MV-4-11 (cell line): ENCODE measurements at regions not wholly inside any gene's neighbourhood (a gene's known extent, or its start where the extent isn't known, plus 50 kb on each side); places are given as distances from the start of the nearest gene placed in this dataset.

Experiments used
- DNase-seq: peaks from one replicate; lab custom pipeline; 2025; lab: John Stamatoyannopoulos, UW

DNA sequence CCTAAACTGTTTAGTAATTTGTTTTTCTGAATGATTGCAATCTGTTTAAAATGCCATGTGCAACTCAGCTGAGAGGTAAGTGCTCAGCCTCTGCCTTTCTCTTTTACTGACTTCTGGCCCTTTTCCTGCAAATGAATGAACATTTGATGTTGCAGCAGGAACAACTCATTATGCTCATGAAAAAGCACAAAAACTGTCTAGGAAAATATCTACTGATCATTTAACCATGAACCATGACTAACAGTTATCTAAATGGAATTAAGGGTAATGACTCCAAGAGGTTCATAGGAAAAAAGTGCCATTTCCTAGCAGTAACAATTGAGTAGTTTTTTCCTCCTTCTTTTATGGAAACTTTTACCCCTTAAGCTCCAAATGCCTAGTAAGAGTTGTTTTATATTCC lies 70.6 kb upstream of the ANKH start:
- no peak for DNase-seq

DNA sequence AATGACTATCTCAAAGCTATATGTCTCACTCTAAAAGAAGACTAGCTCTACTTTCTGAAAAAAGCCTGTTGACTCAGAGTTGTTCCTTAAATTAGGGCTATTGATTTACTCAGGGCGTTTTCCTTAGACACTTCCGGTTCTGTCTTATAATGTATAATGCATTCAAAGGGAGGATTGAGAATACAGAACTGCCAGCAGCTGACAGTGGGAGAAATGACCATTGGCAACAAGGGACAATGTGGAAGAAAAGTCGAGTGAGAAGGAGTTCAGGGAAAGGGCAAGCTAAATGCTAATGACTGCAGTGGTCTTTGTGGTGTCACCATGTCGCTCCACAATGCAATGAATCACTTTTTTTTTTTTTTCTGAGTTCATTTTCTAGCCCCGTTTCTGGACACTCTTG lies 65.7 kb upstream of the ANKH start:
- peak; percentile 79 for DNase-seq

DNA sequence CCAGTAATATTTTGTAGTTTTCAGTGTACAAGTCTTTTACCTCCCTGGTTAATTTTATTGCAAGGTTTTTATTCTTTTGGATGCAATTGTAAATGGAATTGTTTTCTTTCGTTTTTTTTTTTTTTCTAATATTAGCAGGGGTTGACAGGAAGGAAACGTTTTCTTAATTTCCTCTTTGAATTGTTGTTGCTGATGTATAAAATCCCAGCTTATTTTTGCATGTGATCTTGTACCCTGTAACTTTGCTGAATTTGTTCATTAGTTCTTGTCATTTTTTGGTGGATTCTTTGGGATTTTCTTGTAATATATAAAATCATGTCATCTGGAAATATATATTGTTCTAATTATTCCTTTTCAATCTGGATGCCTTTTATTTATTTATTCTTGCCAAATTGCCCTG lies 65.0 kb upstream of the ANKH start:
- DNase-seq, result no peak

DNA sequence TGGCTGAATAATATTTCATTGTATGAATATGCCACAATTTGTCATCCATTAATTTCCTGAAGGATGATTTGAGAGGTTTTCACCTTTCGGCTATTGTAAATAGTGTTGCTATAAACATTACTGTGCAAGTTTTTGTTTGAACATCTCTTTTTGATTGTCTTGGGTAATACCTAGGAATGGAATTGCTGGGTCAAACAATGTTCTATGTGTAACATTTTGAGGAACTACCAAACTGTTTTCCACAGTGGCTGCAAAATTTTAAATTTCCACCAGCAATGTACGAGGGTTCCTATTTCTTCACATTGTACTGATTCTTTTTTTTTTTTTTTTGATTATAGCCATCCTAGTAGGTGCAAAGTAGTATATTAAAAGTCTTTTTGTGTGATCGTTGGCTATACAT lies 63.8 kb upstream of the ANKH start:
- peak; percentile 39 for DNase-seq

DNA sequence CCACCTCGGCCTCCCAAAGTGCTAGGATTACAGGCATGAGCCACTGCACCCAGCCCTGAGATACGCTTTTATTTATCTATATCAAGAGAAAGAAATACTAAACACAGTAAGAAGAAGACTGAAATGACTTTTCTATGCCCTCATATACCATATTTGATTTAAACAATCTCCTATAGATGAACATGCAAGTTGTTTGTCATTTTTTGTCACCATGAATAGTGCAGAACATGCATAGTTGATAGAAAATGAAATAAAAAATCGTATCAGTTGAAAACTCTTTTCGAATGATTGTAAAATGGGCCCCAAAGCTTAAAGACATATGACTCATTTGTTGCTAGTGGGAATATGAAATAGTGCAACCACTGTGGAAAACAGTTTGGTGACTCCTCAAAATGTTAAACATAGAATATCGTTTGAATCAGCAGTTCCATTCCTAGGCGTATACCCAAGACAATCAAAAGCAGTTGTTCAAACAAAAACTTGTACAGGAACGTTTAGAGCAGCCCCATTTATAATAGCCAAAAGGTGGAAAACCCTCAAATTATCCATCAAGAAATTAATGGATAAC lies 61.4 kb upstream of the ANKH start:
- DNase-seq, result no peak

DNA sequence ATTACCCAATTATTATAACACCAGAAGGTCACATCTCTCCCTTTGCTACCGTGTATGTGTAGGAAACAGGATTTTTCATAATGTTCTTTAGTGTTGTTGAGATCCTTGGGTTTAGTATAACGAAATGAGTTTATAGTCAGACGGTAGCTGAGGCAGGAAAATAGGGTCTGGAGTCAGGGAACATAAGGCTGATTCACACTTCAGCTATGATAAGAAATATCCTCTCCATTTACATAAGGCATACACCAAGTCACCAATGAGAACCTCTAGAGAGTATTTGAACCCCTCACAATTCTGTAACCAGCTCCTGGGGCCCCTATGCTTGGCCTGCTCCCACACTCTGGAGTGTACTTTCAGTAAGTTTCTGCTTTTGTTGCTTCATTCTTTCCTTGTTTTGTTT lies 58.9 kb upstream of the ANKH start:
- no peak for DNase-seq

DNA sequence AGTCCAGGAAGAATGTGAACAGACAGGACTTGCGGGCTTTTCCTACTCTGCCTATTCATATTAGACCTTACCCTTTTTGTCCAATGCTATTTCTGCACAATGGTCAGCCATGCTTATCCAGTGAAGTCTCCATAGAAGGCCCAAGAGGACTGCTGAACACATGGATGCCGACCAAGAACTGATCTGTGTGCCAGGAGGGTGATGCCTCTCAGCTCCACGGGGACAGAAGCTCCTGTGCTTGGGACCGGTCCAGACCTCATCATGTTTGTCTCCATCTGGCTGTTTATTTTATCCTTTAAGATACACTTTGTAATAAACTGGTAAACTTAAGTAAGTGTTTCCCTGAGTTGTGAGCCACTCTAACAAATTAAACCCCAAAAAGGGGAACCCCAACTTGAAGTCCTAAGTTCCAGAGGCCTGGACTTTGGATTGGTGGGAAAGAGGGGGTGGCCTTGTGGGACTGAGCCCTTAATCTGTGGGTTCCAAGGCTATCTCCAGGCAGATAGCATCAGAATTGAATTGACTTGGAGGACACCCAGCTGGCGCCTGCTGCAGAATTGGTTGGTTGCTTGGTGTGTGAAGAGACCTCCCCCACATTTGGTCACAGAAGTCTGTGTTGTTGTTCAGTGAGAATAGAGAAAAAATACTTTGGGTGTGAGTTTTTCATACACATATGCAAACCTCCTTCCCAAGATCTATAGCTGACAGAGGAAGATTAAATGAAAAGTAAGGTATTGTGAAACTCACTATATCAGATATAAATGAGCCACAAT lies 57.9 kb upstream of the ANKH start:
- DNase-seq, result no peak

DNA sequence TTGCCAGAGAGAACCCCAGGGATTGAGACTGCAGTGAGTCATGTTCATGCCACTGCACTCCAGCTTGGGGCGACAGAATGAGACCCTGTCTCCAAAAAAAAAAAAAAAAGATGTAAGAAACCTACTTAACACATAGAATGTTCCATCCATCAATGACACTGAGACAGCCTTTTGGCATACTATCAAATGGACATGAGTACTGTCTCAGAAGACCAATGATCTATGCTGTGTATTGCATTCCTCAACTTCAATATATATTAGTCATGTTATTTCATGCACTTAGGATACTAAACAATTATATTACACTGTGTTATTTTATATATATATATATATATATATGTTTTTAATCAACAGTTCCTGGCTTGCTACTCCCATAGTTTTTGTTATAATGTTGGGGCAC lies 57.1 kb upstream of the ANKH start:
- DNase-seq, result no peak

DNA sequence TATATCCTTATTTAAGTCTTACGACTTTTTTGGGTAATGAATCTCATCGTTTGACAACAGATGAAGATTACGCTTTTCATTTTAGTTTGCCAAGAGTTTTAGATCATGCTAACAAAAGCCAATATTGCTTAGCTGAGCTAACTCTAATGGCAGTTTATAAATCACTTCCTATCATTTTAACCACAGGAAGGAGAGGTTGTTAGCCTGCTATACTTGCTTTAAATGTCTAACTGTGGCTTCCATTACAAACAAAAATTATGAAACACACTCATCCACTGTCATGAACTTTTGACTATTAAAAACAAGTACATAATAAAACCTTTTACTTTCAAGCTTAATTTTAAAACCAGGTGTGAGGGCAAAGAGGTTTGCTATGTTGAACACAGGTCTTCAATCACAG lies 53.7 kb upstream of the ANKH start:
- DNase-seq, result peak; percentile 63

DNA sequence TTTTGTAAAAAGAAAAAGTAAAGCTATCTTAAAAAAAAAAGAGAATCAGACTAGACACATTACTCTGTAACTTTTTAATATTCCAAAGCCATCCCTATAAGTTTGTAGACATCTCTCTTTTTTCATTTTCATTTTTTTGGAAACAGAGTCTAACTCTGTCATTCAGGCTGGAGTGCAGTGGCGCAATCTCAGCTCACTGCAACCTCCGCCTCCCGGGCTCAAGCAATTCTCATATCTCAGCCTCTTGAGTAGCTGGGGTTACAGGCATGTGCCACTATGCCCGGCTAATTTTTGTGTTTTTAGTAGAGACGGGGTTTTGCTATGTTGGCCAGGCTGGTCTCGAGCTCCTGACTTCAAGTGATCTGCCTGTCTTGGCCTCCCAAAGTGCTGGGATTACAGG lies 51.4 kb upstream of the ANKH start:
- peak; percentile 35 for DNase-seq

DNA sequence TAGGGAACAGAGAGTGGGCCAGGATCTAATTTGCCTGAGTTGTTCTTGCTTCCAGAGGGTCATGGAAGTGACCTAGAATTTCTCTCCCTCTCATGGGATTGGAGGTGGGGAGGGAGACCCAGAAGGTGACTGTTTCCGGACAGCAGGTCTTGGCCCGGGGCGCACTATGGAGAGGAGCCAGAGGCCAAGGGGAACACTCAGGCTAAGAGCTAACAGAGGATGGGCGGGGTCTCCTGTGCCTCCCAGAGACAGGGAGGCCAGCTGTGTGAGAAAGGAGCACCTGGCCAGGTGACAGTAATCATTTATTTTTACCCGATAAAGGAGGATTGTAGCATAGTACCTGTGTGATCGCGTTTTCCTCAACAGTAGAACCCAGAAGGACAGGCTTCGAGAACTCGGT lies 50.9 kb upstream of the ANKH start:
- DNase-seq, result no peak
